ENCODE measurements at regions not wholly inside any gene's neighbourhood (a gene's known extent, or its start where the extent isn't known, plus 50 kb on each side); places are given as distances from the start of the nearest gene placed in this dataset.

DNA sequence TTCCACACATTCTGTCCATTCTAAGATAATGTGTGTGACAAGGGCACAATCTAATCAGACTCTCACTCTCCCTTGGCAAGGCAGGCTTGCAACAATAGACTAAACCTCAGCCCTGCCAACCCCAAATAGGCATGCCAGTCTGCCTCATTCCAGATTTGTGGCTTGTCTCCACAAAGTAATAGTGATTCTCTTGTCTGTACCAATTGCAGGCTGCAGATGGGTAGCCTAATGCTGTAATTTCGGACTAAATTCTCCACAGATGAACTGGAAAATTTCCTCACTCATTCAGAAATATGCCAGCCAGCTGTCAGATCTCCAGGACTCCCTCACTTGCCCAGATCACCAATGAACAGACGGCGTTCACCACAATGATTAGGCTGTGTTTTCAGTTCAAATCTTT, 413.6 kb downstream of the ELAVL2 start:
- H3K4me3 ChIP-seq (ENCODE audit: low read length), result no peak overlapping the region
- no peak overlapping the region for H3K9ac ChIP-seq (ENCODE audit: low read length)
- no peak overlapping the region for H2AFZ ChIP-seq (ENCODE audit: low read depth, low read length)
- no peaks in the 10 kb centered on the region for H3K79me2 ChIP-seq (replicated peaks; ENCODE audit: insufficient read depth, low read length)
- H4K20me1 ChIP-seq (ENCODE audit: insufficient read depth), result no peaks in the 10 kb centered on the region
- no peaks in the 10 kb centered on the region for H3F3A ChIP-seq (ENCODE audit: insufficient read depth, low read length, poor library complexity, severe bottlenecking)
- TF ChIP-seq, protein P1, sequence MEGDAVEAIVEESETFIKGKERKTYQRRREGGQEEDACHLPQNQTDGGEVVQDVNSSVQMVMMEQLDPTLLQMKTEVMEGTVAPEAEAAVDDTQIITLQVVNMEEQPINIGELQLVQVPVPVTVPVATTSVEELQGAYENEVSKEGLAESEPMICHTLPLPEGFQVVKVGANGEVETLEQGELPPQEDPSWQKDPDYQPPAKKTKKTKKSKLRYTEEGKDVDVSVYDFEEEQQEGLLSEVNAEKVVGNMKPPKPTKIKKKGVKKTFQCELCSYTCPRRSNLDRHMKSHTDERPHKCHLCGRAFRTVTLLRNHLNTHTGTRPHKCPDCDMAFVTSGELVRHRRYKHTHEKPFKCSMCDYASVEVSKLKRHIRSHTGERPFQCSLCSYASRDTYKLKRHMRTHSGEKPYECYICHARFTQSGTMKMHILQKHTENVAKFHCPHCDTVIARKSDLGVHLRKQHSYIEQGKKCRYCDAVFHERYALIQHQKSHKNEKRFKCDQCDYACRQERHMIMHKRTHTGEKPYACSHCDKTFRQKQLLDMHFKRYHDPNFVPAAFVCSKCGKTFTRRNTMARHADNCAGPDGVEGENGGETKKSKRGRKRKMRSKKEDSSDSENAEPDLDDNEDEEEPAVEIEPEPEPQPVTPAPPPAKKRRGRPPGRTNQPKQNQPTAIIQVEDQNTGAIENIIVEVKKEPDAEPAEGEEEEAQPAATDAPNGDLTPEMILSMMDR (IDR thresholded peaks at IDR 0.05; ENCODE audit: poor library complexity, severe bottlenecking), result no peak
- no peak for TF ChIP-seq EZH2 (IDR thresholded peaks at IDR 0.05; ENCODE audit: borderline replicate concordance, insufficient read depth, low read length, poor library complexity, severe bottlenecking)
- H3K27me3 ChIP-seq (ENCODE audit: insufficient read depth, low read depth, low read length), result no peaks in the 10 kb centered on the region
- H3K9me3 ChIP-seq (ENCODE audit: low read length), result no peaks in the 10 kb centered on the region
- H3K9me2 ChIP-seq (ENCODE audit: insufficient read depth, low read length), result no peaks in the 10 kb centered on the region
- no peaks in the 10 kb centered on the region for H3K36me3 ChIP-seq (ENCODE audit: insufficient read depth, low read length)
- no peak overlapping the region for H3K4me2 ChIP-seq (ENCODE audit: low read length)
- no peak overlapping the region for H3K27ac ChIP-seq (ENCODE audit: low read length)

DNA sequence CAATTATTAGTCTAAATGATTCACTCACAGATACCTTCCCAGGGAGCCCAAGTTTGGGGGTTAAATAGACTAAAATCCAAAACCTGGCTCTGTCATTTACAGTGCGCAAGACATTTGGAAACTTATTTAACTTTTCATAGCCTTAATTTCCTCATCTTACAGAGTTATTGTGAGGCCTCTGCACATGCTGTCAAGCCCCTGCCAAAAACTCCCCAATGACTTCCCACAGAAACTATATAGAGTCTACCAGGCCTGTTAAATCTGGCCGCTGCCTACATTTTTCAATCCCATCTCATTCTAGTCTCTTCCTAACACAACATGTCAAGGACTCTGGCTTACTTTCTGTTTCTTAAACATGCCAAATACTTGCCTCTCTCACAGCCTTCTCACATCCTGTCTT, 412.5 kb downstream of the ELAVL2 start:
- no peaks in the 10 kb centered on the region for H3K9me2 ChIP-seq (ENCODE audit: insufficient read depth, low read length)
- H3K4me2 ChIP-seq (ENCODE audit: low read length), result no peak overlapping the region
- H4K20me1 ChIP-seq (ENCODE audit: insufficient read depth), result no peaks in the 10 kb centered on the region
- no peak overlapping the region for H2AFZ ChIP-seq (ENCODE audit: low read depth, low read length)
- no peak overlapping the region for H3K4me3 ChIP-seq (ENCODE audit: low read length)
- H3K27ac ChIP-seq (ENCODE audit: low read length), result no peak overlapping the region
- no peaks in the 10 kb centered on the region for H3K36me3 ChIP-seq (ENCODE audit: insufficient read depth, low read length)
- TF ChIP-seq MXI1 (conservative IDR thresholded peaks at IDR 0.05; ENCODE audit: poor library complexity, severe bottlenecking) (no peak), TAF1 (IDR thresholded peaks at IDR 0.05; ENCODE audit: low read depth) (no peak), EZH2 (IDR thresholded peaks at IDR 0.05; ENCODE audit: borderline replicate concordance, insufficient read depth, low read length, poor library complexity, severe bottlenecking) (no peak), POLR2AphosphoS5 (IDR thresholded peaks at IDR 0.05) (no peak), EP300 (conservative IDR thresholded peaks at IDR 0.05; ENCODE audit: poor library complexity, severe bottlenecking) (no peak), RAD21 (conservative IDR thresholded peaks at IDR 0.05) (no peak)
- TF ChIP-seq, protein P2, sequence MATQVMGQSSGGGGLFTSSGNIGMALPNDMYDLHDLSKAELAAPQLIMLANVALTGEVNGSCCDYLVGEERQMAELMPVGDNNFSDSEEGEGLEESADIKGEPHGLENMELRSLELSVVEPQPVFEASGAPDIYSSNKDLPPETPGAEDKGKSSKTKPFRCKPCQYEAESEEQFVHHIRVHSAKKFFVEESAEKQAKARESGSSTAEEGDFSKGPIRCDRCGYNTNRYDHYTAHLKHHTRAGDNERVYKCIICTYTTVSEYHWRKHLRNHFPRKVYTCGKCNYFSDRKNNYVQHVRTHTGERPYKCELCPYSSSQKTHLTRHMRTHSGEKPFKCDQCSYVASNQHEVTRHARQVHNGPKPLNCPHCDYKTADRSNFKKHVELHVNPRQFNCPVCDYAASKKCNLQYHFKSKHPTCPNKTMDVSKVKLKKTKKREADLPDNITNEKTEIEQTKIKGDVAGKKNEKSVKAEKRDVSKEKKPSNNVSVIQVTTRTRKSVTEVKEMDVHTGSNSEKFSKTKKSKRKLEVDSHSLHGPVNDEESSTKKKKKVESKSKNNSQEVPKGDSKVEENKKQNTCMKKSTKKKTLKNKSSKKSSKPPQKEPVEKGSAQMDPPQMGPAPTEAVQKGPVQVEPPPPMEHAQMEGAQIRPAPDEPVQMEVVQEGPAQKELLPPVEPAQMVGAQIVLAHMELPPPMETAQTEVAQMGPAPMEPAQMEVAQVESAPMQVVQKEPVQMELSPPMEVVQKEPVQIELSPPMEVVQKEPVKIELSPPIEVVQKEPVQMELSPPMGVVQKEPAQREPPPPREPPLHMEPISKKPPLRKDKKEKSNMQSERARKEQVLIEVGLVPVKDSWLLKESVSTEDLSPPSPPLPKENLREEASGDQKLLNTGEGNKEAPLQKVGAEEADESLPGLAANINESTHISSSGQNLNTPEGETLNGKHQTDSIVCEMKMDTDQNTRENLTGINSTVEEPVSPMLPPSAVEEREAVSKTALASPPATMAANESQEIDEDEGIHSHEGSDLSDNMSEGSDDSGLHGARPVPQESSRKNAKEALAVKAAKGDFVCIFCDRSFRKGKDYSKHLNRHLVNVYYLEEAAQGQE (IDR thresholded peaks at IDR 0.05; ENCODE audit: borderline replicate concordance), result no peak
- TF ChIP-seq, protein P1 (IDR thresholded peaks at IDR 0.05; ENCODE audit: poor library complexity, severe bottlenecking), result no peak
- no peaks in the 10 kb centered on the region for H3K27me3 ChIP-seq (ENCODE audit: insufficient read depth, low read depth, low read length)
- H3K79me2 ChIP-seq (replicated peaks; ENCODE audit: insufficient read depth, low read length), result no peaks in the 10 kb centered on the region
- no peaks in the 10 kb centered on the region for H3K9me3 ChIP-seq (ENCODE audit: low read length)
- H3K9ac ChIP-seq (ENCODE audit: low read length), result no peak overlapping the region
- H3F3A ChIP-seq (ENCODE audit: insufficient read depth, low read length, poor library complexity, severe bottlenecking), result no peaks in the 10 kb centered on the region
